ENCODE measurements at regions not wholly inside any gene's neighbourhood (a gene's known extent, or its start where the extent isn't known, plus 50 kb on each side); places are given as distances from the start of the nearest gene placed in this dataset.

- Histone ChIP-seq H3K27ac (ENCODE audit: low read depth, low read length, poor library complexity, severe bottlenecking) (no peak overlapping the region), H3K4me3 (ENCODE audit: low read depth, low read length, poor library complexity, severe bottlenecking) (no peak overlapping the region), H3K9me3 (ENCODE audit: low read depth, low read length, poor library complexity, severe bottlenecking) (no peaks in the 10 kb centered on the region), H3K4me1 (ENCODE audit: insufficient read depth, low read length, poor library complexity, severe bottlenecking) (no peaks in the 10 kb centered on the region), H3K36me3 (ENCODE audit: insufficient read depth, low read length, poor library complexity, severe bottlenecking) (no peaks in the 10 kb centered on the region), H3K27me3 (replicated peaks; ENCODE audit: insufficient read depth, low read depth, low read length, poor library complexity) (no peaks in the 10 kb centered on the region)
- CTCF ChIA-PET = no interaction called here
- intact Hi-C loops (cut with micrococcal nuclease; ENCODE audit: unreplicated experiment) = no loop called here
- POLR2A ChIA-PET (ENCODE audit: low non-redundant PET) = no interaction called here
- no TSS peak for BruUV-seq (replicated peaks)
- no peak for DNase-seq (ENCODE audit: low spot score)
- TF ChIP-seq EZH2 (IDR thresholded peaks at IDR 0.05; ENCODE audit: borderline replicate concordance, low read depth, low read length, poor library complexity, severe bottlenecking) = no peak
- no peak for TF ChIP-seq CTCF (conservative IDR thresholded peaks at IDR 0.05; ENCODE audit: low read depth, low read length)
Observed at GRCh38 chr9:25543806-25544205, 134.4 kb downstream of the TUSC1 start.

GRCh38 chr9:25542319-25542718, 135.9 kb downstream of the TUSC1 start:
- no peak overlapping the region for H3K27ac ChIP-seq (ENCODE audit: low read depth, low read length, poor library complexity, severe bottlenecking)
- no peaks in the 10 kb centered on the region for H3K27me3 ChIP-seq (replicated peaks; ENCODE audit: insufficient read depth, low read depth, low read length, poor library complexity)
- intact Hi-C loops (cut with micrococcal nuclease; ENCODE audit: unreplicated experiment) = no loop called here
- no peaks in the 10 kb centered on the region for H3K4me1 ChIP-seq (ENCODE audit: insufficient read depth, low read length, poor library complexity, severe bottlenecking)
- H3K36me3 ChIP-seq (ENCODE audit: insufficient read depth, low read length, poor library complexity, severe bottlenecking) = no peaks in the 10 kb centered on the region
- H3K4me3 ChIP-seq (ENCODE audit: low read depth, low read length, poor library complexity, severe bottlenecking) = no peak overlapping the region
- H3K9me3 ChIP-seq (ENCODE audit: low read depth, low read length, poor library complexity, severe bottlenecking) = no peaks in the 10 kb centered on the region
- ChIA-PET CTCF (no interaction called here), POLR2A (ENCODE audit: low non-redundant PET) (no interaction called here)
- BruUV-seq (replicated peaks) = no TSS peak
- TF ChIP-seq EZH2 (IDR thresholded peaks at IDR 0.05; ENCODE audit: borderline replicate concordance, low read depth, low read length, poor library complexity, severe bottlenecking) = no peak
- TF ChIP-seq CTCF (conservative IDR thresholded peaks at IDR 0.05; ENCODE audit: low read depth, low read length) = no peak
- DNase-seq (ENCODE audit: low spot score) = no peak

GRCh38 chr9:25537808-25538207, 140.4 kb downstream of the TUSC1 start:
- intact Hi-C loops (cut with micrococcal nuclease; ENCODE audit: unreplicated experiment) = no loop called here
- TF ChIP-seq EZH2 (IDR thresholded peaks at IDR 0.05; ENCODE audit: borderline replicate concordance, low read depth, low read length, poor library complexity, severe bottlenecking) = no peak
- TF ChIP-seq CTCF (conservative IDR thresholded peaks at IDR 0.05; ENCODE audit: low read depth, low read length) = no peak
- Histone ChIP-seq H3K9me3 (ENCODE audit: low read depth, low read length, poor library complexity, severe bottlenecking) (no peaks in the 10 kb centered on the region), H3K4me3 (ENCODE audit: low read depth, low read length, poor library complexity, severe bottlenecking) (no peak overlapping the region), H3K36me3 (ENCODE audit: insufficient read depth, low read length, poor library complexity, severe bottlenecking) (no peaks in the 10 kb centered on the region), H3K4me1 (ENCODE audit: insufficient read depth, low read length, poor library complexity, severe bottlenecking) (no peaks in the 10 kb centered on the region), H3K27ac (ENCODE audit: low read depth, low read length, poor library complexity, severe bottlenecking) (no peak overlapping the region), H3K27me3 (replicated peaks; ENCODE audit: insufficient read depth, low read depth, low read length, poor library complexity) (no peaks in the 10 kb centered on the region)
- ChIA-PET CTCF (no interaction called here), POLR2A (ENCODE audit: low non-redundant PET) (no interaction called here)
- DNase-seq (ENCODE audit: low spot score) = no peak
- no TSS peak for BruUV-seq (replicated peaks)

Data from A673 (cell line).